C4-2B (cell line): ENCODE measurements at regions not wholly inside any gene's neighbourhood (a gene's known extent, or its start where the extent isn't known, plus 50 kb on each side); places are given as distances from the start of the nearest gene placed in this dataset.

Experiments
- H3K27ac ChIP-seq: fragments of 450-650 bp; 2 replicates; pipeline ENCODE4 v1.5.1; 2017
- ZFX ChIP-seq: fragments of 450-650 bp; IDR thresholded peaks from 2 replicates; pipeline ENCODE4 v1.6.1; 2017
- TF ChIP-seq, protein P1 (sequence below): fragments of 450-650 bp; conservative IDR thresholded peaks from 2 replicates; pipeline ENCODE4 v1.5.1; 2017; ENCODE audit warnings: mild to moderate bottlenecking

- H3K27ac ChIP-seq = no peak overlapping the region
- TF ChIP-seq, protein P1, sequence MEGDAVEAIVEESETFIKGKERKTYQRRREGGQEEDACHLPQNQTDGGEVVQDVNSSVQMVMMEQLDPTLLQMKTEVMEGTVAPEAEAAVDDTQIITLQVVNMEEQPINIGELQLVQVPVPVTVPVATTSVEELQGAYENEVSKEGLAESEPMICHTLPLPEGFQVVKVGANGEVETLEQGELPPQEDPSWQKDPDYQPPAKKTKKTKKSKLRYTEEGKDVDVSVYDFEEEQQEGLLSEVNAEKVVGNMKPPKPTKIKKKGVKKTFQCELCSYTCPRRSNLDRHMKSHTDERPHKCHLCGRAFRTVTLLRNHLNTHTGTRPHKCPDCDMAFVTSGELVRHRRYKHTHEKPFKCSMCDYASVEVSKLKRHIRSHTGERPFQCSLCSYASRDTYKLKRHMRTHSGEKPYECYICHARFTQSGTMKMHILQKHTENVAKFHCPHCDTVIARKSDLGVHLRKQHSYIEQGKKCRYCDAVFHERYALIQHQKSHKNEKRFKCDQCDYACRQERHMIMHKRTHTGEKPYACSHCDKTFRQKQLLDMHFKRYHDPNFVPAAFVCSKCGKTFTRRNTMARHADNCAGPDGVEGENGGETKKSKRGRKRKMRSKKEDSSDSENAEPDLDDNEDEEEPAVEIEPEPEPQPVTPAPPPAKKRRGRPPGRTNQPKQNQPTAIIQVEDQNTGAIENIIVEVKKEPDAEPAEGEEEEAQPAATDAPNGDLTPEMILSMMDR = no peak
- no peak for TF ChIP-seq ZFX
Measured at GRCh38 chr15:91568036-91568435, 285.5 kb upstream of the SLCO3A1 start.

- H3K27ac ChIP-seq = no peak overlapping the region
Measured at GRCh38 chr15:91572110-91572509, 281.4 kb upstream of the SLCO3A1 start.

DNA sequence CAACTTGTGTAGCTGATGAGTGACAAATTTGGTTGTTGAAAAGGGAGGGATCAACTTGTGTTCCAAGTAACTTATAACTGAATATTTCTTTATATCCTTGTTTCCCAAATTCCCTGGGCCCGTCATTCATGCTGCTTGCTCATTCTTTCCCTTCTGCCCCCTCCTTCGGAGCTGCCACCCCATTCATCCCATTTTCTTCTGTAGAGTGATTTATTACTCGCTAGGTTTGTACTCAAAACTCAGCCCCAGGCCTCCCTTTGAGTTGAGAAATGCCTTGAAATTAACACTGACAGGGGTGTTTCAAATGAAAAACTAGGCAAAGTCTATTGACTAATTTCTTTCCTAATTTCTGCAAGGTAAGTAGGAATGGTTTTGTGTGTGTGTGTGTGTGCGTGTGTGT is 277.4 kb upstream of the SLCO3A1 start:
- TF ChIP-seq ZFX = no peak
- TF ChIP-seq, protein P1 = no peak
- no peak overlapping the region for H3K27ac ChIP-seq

More at GRCh38 chr15:91572110-91572509, 281.4 kb upstream of the SLCO3A1 start:
- TF ChIP-seq, protein P1 = no peak
- TF ChIP-seq ZFX = no peak

GRCh38 chr15:91578511-91578910 is 275.0 kb upstream of the SLCO3A1 start:
- TF ChIP-seq ZFX = no peak
- TF ChIP-seq, protein P1 = no peak
- no peak overlapping the region for H3K27ac ChIP-seq

- no peak for TF ChIP-seq ZFX
- TF ChIP-seq, protein P1 = no peak
- no peak overlapping the region for H3K27ac ChIP-seq
Measured at GRCh38 chr15:91584895-91585294, 268.6 kb upstream of the SLCO3A1 start.

DNA sequence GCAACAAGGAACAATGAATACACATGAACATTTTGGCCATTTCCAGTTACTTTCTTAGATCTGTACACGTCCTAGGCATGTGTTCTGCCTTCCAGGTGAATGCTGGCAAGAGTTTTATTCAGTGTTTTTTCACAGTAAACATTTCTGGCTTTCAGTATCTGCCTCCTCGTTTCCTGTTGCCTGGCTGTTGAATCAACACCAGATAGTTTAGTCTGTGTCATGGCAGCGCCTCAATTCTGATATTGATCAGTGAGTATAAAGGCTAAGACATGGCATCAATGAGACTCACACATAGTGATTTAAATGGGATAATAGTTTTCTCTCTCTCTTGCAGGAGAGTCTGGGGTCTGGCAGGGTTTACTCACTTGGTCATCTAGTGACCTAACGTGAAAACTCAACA is 266.9 kb upstream of the SLCO3A1 start:
- no peak overlapping the region for H3K27ac ChIP-seq
- TF ChIP-seq ZFX = no peak
- TF ChIP-seq, protein P1 = no peak

GRCh38 chr15:91589360-91589759 is 264.1 kb upstream of the SLCO3A1 start:
- no peak overlapping the region for H3K27ac ChIP-seq
- TF ChIP-seq, protein P1 = peak; percentile 35; the same call in 1 of the 2 replicates
- no peak for TF ChIP-seq ZFX
